Stimulated activated naive CD8-positive, alpha-beta T cell treated with anti-CD3 and anti-CD28 coated beads, Interleukin-15, Interleukin-2, amounts not matched to agents 100 ng/mL and 50 ng/mL, for 24 hours (primary cell): ENCODE measurements at regions not wholly inside any gene's neighbourhood (a gene's known extent, or its start where the extent isn't known, plus 50 kb on each side); places are given as distances from the start of the nearest gene placed in this dataset.
"Not testable (repeated sequence)": the region's sequence is repeated elsewhere in the genome, so short reads cannot be mapped to it uniquely, and the experiment has no call there.

Experiments used
- H3K27ac Mint-ChIP-seq: one replicate; pipeline ENCODE4 v1.8.0; 2021; ENCODE audit warnings: mild to moderate bottlenecking, mixed read lengths
- H3K27me3 Mint-ChIP-seq: one replicate; pipeline ENCODE4 v1.8.0; 2021; ENCODE audit warnings: mixed read lengths
- H3K36me3 Mint-ChIP-seq: one replicate; pipeline ENCODE4 v1.8.0; 2021; ENCODE audit warnings: low read depth, mixed read lengths
- H3K4me1 Mint-ChIP-seq: one replicate; pipeline ENCODE4 v1.8.0; 2021; ENCODE audit warnings: low read depth, mixed read lengths
- H3K4me3 Mint-ChIP-seq: one replicate; pipeline ENCODE4 v1.8.0; 2021; ENCODE audit warnings: mild to moderate bottlenecking, mixed read lengths
- H3K9me3 Mint-ChIP-seq: one replicate; pipeline ENCODE4 v1.8.0; 2021; ENCODE audit warnings: mixed read lengths

GRCh38 chr2:120511947-120512710 lies 166.2 kb downstream of the INHBB start:
- H3K36me3 Mint-ChIP-seq: no peaks in the 10 kb centered on the region
- no peaks in the 10 kb centered on the region for H3K4me1 Mint-ChIP-seq
- H3K27me3 Mint-ChIP-seq: peaks cover 3% of the 10 kb centered on the region
- no peak overlapping the region for H3K4me3 Mint-ChIP-seq
- H3K27ac Mint-ChIP-seq: no peak overlapping the region
- no peaks in the 10 kb centered on the region for H3K9me3 Mint-ChIP-seq

DNA sequence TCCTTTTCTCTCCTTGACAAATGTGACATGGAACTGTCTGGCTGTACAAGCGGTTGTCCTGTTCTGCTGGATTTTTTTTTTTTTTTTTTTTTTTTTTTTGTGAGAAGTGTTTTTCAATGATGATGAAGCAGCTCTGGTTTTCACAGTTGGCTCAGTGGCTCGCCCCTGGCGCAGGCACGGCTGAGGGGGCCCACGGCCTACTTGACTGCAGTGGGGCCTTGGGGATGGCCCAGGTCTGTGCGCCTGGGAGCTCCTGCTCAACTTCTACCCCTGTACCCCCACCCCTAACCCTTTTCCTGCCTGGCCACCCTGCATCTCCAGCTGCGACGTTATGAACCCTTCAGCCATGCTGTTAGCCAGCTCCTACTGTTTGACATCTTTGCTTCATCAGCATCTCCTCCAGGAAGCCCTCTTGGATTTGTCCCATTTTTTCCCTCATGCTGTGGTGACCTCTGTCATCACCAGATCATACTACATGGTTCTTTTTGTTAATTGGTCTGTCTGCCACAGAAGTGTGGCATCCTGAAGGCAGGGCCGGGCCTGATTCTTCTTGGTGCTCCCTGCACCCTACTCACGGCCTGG lies 167.9 kb downstream of the INHBB start:
- H3K4me1 Mint-ChIP-seq: no peaks in the 10 kb centered on the region
- H3K9me3 Mint-ChIP-seq: no peaks in the 10 kb centered on the region
- H3K36me3 Mint-ChIP-seq: no peaks in the 10 kb centered on the region
- H3K4me3 Mint-ChIP-seq: no peak overlapping the region
- H3K27me3 Mint-ChIP-seq: peaks cover 11% of the 10 kb centered on the region
- no peak overlapping the region for H3K27ac Mint-ChIP-seq

- peaks cover 11% of the 10 kb centered on the region for H3K27me3 Mint-ChIP-seq
- H3K27ac Mint-ChIP-seq: no peak overlapping the region
- no peaks in the 10 kb centered on the region for H3K36me3 Mint-ChIP-seq
- H3K4me3 Mint-ChIP-seq: no peak overlapping the region
- no peaks in the 10 kb centered on the region for H3K9me3 Mint-ChIP-seq
- H3K4me1 Mint-ChIP-seq: no peaks in the 10 kb centered on the region
Measured at GRCh38 chr2:120514521-120514920, 168.6 kb downstream of the INHBB start.

DNA sequence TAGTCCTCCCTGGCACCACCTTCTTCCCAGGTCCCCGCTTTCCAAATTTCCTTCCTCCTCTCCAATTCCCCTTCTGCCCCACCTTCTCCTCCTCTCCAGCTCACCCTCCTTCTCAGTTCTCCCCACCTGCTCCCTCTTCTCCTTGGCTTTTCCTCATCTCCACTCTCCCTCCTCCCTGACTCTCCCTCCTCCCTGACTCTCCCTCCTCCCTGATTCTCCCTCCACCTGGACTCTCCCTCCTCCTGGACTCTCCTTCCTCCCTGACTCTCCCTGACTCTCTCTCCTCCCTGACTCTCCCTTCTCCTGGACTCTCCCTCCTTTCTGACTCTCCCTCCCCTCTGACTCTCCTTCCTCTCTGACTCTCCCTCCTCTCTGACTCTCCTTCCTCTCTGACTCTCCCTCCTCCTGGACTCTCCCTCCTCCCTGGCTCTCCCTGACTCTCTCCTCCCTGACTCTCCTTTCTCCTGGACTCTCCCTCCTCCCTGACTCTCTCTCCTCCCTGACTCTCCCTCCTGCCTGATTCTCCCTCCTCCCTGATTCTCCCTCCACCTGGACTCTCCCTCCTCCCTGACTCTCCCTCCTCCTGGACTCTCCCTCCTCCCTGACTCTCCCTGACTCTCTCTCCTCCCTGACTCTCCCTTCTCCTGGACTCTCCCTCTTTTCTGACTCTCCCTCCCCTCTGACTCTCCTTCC lies 169.3 kb downstream of the INHBB start:
- not testable (repeated sequence) for H3K27ac Mint-ChIP-seq
- H3K27me3 Mint-ChIP-seq: peaks cover 11% of the 10 kb centered on the region

GRCh38 chr2:120515759-120516678 lies 170.1 kb downstream of the INHBB start:
- no peaks in the 10 kb centered on the region for H3K36me3 Mint-ChIP-seq
- H3K4me3 Mint-ChIP-seq: no peak overlapping the region
- no peaks in the 10 kb centered on the region for H3K9me3 Mint-ChIP-seq
- H3K27ac Mint-ChIP-seq: no peak overlapping the region
- H3K27me3 Mint-ChIP-seq: peaks cover 11% of the 10 kb centered on the region
- H3K4me1 Mint-ChIP-seq: no peaks in the 10 kb centered on the region

More for the DNA sequence above, 169.3 kb downstream of the INHBB start:
- H3K4me3 Mint-ChIP-seq, H3K9me3 Mint-ChIP-seq, H3K36me3 Mint-ChIP-seq, H3K4me1 Mint-ChIP-seq: not testable (repeated sequence)

DNA sequence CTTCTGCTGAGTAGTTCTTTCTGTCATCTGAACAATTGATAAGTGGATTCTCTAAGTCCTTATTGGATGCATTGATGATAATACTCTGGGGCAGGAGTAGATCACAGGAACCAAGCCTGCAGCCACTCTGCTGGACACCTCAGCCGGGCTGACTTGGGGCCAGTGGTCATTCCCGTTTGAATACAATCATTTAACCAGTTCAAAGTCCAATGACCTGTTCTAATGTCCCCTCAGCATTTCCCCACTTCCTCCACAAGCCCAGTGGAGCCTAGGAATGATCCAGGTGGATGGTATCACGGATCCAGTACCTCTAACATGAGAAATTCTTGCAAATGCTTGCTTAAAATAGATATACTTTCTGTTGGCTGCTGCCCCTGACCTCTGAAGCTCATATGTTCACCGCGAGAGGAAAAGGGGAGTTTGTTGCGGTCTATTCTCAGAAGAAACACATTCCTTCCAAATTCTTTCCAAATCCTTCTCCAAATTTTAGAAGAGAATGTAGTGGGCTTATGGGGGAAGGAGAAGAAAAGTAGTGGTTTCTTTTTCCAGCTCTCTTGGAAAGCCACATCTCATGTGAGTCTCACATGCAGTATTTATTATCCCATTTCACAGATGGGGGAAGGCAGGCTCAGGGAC lies 170.9 kb downstream of the INHBB start:
- H3K36me3 Mint-ChIP-seq: no peaks in the 10 kb centered on the region
- H3K4me1 Mint-ChIP-seq: no peaks in the 10 kb centered on the region
- no peak overlapping the region for H3K4me3 Mint-ChIP-seq
- H3K27ac Mint-ChIP-seq: no peak overlapping the region
- no peaks in the 10 kb centered on the region for H3K9me3 Mint-ChIP-seq
- peaks cover 15% of the 10 kb centered on the region for H3K27me3 Mint-ChIP-seq

DNA sequence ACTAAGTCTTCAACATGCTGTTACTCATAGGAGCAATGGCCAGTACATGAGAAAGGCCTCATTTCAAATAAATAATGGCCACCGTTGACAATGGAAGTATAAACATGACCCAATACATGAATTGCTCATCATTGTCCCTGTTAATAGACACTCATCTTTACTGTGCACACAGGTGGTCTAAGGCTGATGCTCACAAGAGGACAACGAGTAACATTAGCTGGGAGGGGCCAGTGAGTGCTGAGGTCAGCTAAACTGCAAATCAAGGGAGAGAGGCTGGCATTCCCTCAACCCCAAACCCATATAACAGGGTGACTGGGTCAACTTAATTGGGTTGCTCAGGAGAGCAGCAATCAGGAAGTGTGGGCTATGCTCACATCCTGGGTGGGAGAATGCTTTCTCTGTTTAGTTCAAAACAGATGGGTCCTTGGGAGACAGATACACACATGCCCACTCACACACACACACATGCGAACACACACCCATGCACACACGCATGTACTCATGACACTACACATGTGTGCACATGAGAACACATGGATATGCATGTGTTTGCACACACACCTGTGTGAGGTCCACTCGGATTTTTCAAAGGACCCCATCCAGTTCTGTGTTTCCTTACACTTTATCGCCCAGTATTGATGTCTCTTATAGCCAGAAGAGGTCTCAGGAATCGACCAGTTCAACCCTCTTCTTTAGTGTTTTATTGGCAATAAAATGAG lies 172.0 kb downstream of the INHBB start:
- Mint-ChIP-seq H3K4me3 (no peak overlapping the region), H3K36me3 (no peaks in the 10 kb centered on the region), H3K9me3 (no peaks in the 10 kb centered on the region), H3K4me1 (no peaks in the 10 kb centered on the region), H3K27me3 (peaks cover 19% of the 10 kb centered on the region), H3K27ac (no peak overlapping the region)

DNA sequence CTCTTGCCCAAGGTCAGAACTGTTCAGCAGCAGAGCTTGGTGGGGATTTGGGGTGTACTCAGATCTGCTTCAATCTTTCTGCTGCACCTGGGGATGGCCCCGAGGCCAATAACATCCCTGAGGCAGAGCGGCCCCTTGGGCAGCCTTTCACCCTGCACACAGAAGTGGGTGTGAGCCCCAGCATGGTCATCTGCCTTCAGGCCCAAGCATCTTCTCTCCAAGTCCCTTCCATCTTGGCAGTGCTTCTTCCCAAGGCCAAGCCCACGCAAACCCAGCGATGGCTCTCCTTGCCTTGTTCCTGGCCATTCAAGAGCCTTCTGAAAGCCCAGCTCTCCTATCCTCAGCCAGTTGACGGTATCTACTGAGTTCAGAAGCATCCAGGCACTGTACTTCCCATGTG lies 172.9 kb downstream of the INHBB start:
- H3K4me3 Mint-ChIP-seq: no peak overlapping the region
- H3K27ac Mint-ChIP-seq: no peak overlapping the region
- H3K36me3 Mint-ChIP-seq: no peaks in the 10 kb centered on the region
- peaks cover 27% of the 10 kb centered on the region for H3K27me3 Mint-ChIP-seq
- no peaks in the 10 kb centered on the region for H3K4me1 Mint-ChIP-seq
- H3K9me3 Mint-ChIP-seq: no peaks in the 10 kb centered on the region

- H3K4me3 Mint-ChIP-seq: no peak overlapping the region
- no peaks in the 10 kb centered on the region for H3K36me3 Mint-ChIP-seq
- H3K27me3 Mint-ChIP-seq: peaks cover 30% of the 10 kb centered on the region
- H3K27ac Mint-ChIP-seq: no peak overlapping the region
- no peaks in the 10 kb centered on the region for H3K4me1 Mint-ChIP-seq
- no peaks in the 10 kb centered on the region for H3K9me3 Mint-ChIP-seq
Measured at GRCh38 chr2:120519469-120519868, 173.5 kb downstream of the INHBB start.

DNA sequence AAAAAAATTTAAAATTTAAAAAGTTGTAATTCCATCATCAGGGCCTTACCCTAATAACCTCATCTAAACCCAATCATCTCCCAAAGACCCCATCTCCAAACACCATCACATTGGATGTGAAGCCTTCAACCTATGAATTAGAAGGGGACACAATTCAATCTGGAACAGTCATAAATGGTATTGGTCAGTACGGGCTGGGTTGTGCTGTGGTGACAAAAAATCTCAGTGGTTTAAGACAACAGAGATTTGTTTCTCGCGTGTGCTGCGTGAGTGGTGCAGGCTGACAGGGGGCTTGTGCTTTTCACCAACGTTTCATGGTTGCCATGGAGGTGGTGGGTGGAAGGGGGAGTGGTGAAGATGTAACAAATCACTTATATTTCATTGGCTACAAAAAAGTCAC lies 174.5 kb downstream of the INHBB start:
- no peak overlapping the region for H3K27ac Mint-ChIP-seq
- peaks cover 30% of the 10 kb centered on the region for H3K27me3 Mint-ChIP-seq
- no peaks in the 10 kb centered on the region for H3K36me3 Mint-ChIP-seq
- H3K9me3 Mint-ChIP-seq: no peaks in the 10 kb centered on the region
- no peak overlapping the region for H3K4me3 Mint-ChIP-seq
- H3K4me1 Mint-ChIP-seq: no peaks in the 10 kb centered on the region

- Mint-ChIP-seq H3K4me3 (no peak overlapping the region), H3K4me1 (no peaks in the 10 kb centered on the region), H3K36me3 (no peaks in the 10 kb centered on the region), H3K9me3 (no peaks in the 10 kb centered on the region), H3K27ac (no peak overlapping the region), H3K27me3 (peaks cover 30% of the 10 kb centered on the region)
Measured at GRCh38 chr2:120520929-120521912, 175.3 kb downstream of the INHBB start.

GRCh38 chr2:120522151-120522751 lies 176.3 kb downstream of the INHBB start:
- no peak overlapping the region for H3K4me3 Mint-ChIP-seq
- no peaks in the 10 kb centered on the region for H3K4me1 Mint-ChIP-seq
- no peaks in the 10 kb centered on the region for H3K9me3 Mint-ChIP-seq
- peaks cover 26% of the 10 kb centered on the region for H3K27me3 Mint-ChIP-seq
- H3K36me3 Mint-ChIP-seq: no peaks in the 10 kb centered on the region
- no peak overlapping the region for H3K27ac Mint-ChIP-seq

- peaks cover 26% of the 10 kb centered on the region for H3K27me3 Mint-ChIP-seq
- H3K4me3 Mint-ChIP-seq: no peak overlapping the region
- no peaks in the 10 kb centered on the region for H3K36me3 Mint-ChIP-seq
- no peaks in the 10 kb centered on the region for H3K4me1 Mint-ChIP-seq
- H3K27ac Mint-ChIP-seq: no peak overlapping the region
- no peaks in the 10 kb centered on the region for H3K9me3 Mint-ChIP-seq
Measured at GRCh38 chr2:120523766-120524165, 177.8 kb downstream of the INHBB start.
